H9 (cell line): ENCODE measurements at regions not wholly inside any gene's neighbourhood (a gene's known extent, or its start where the extent isn't known, plus 50 kb on each side); places are given as distances from the start of the nearest gene placed in this dataset.

Experiments used
- DNase-seq: peaks from one replicate; pipeline ENCODE4 v3.0.0-alpha.2; 2017
- H2AFZ ChIP-seq: one replicate; pipeline ENCODE4 v1.6.1; 2013; ENCODE audit warnings: mild to moderate bottlenecking, low read length, control low read depth, moderate library complexity
- H2AK5ac ChIP-seq: 2 replicates; pipeline ENCODE4 v1.6.1; 2013; ENCODE audit warnings: low read length, control low read depth, mixed read lengths; ENCODE audit not compliant: insufficient read length
- H2BK120ac ChIP-seq: one replicate; pipeline ENCODE4 v1.6.1; 2013; ENCODE audit warnings: low read depth, mild to moderate bottlenecking, low read length, control low read depth, inconsistent platforms; ENCODE audit not compliant: poor library complexity, severe bottlenecking
- H2BK12ac ChIP-seq: 2 replicates; pipeline ENCODE4 v1.6.1; 2013; ENCODE audit warnings: low read length, control low read depth, mixed read lengths, low read depth; ENCODE audit not compliant: insufficient read length
- H2BK15ac ChIP-seq: 2 replicates; pipeline ENCODE4 v1.6.1; 2013; ENCODE audit warnings: low read depth, low read length, control low read depth
- H2BK20ac ChIP-seq: one replicate; pipeline ENCODE4 v1.6.1; 2013; ENCODE audit warnings: low read depth, mild to moderate bottlenecking, low read length, control low read depth, inconsistent platforms; ENCODE audit not compliant: poor library complexity, severe bottlenecking
- H2BK5ac ChIP-seq: 2 replicates; pipeline ENCODE4 v1.6.1; 2013; ENCODE audit warnings: low read length, control low read depth, mixed read lengths; ENCODE audit not compliant: insufficient read length
- H3K14ac ChIP-seq: 2 replicates; pipeline ENCODE4 v1.6.1; 2013; ENCODE audit warnings: low read length, control low read depth; ENCODE audit not compliant: insufficient read depth
- H3K18ac ChIP-seq: 2 replicates; pipeline ENCODE4 v1.6.1; 2013; ENCODE audit warnings: low read depth, mild to moderate bottlenecking, mixed read lengths, low read length, control low read depth; ENCODE audit not compliant: insufficient read length
- H3K23ac ChIP-seq: 2 replicates; pipeline ENCODE4 v1.6.1; 2013; ENCODE audit warnings: low read length, control low read depth, mixed read lengths, low read depth; ENCODE audit not compliant: insufficient read length
- H3K23me2 ChIP-seq: 2 replicates; pipeline ENCODE4 v1.6.1; 2013; ENCODE audit warnings: low read depth, mild to moderate bottlenecking, mixed read lengths, low read length, control low read depth; ENCODE audit not compliant: insufficient read length, poor library complexity, severe bottlenecking
- H3K27ac ChIP-seq: 2 replicates; pipeline ENCODE4 v1.5.1; 2013; ENCODE audit warnings: low read length, control low read depth, mixed read lengths, low read depth; ENCODE audit not compliant: insufficient read length
- H3K27me3 ChIP-seq: 2 replicates; pipeline ENCODE4 v1.6.1; 2013; ENCODE audit warnings: low read length, control low read depth, inconsistent platforms; ENCODE audit not compliant: insufficient read depth
- H3K4ac ChIP-seq: 2 replicates; pipeline ENCODE4 v1.6.1; 2013; ENCODE audit warnings: low read depth, mild to moderate bottlenecking, control low read depth, inconsistent platforms, low read length, moderate library complexity
- H3K4me1 ChIP-seq: 2 replicates; pipeline ENCODE4 v1.6.1; 2013; ENCODE audit warnings: low read length, control low read depth, inconsistent platforms; ENCODE audit not compliant: insufficient read depth
- H3K4me2 ChIP-seq: 2 replicates; pipeline ENCODE4 v1.6.1; 2013; ENCODE audit warnings: low read length, control low read depth, mixed read lengths; ENCODE audit not compliant: insufficient read length, insufficient read depth
- H3K56ac ChIP-seq: 2 replicates; pipeline ENCODE4 v1.6.1; 2013; ENCODE audit warnings: low read depth, mild to moderate bottlenecking, mixed read lengths, low read length, control low read depth; ENCODE audit not compliant: insufficient read length
- H3K79me1 ChIP-seq: 2 replicates; pipeline ENCODE4 v1.6.1; 2013; ENCODE audit warnings: low read depth, mild to moderate bottlenecking, moderate library complexity, low read length, control low read depth, inconsistent platforms; ENCODE audit not compliant: insufficient read depth, poor library complexity, severe bottlenecking
- H3K79me2 ChIP-seq: 2 replicates; pipeline ENCODE4 v1.6.1; 2013; ENCODE audit warnings: low read length, control low read depth, inconsistent platforms; ENCODE audit not compliant: insufficient read depth
- H3K9ac ChIP-seq: 2 replicates; pipeline ENCODE4 v1.6.1; 2013; ENCODE audit warnings: low read length, control low read depth, mixed read lengths; ENCODE audit not compliant: insufficient read length; ENCODE audit errors: extremely low read depth
- H3K9me3 ChIP-seq: one replicate; pipeline ENCODE4 v1.6.1; 2013; ENCODE audit warnings: low read depth, low read length, inconsistent platforms; ENCODE audit not compliant: control insufficient read depth
- H3T11ph ChIP-seq: one replicate; pipeline ENCODE4 v1.6.1; 2013; ENCODE audit warnings: mild to moderate bottlenecking, low read length, control low read depth, inconsistent platforms
- H4K20me1 ChIP-seq: one replicate; pipeline ENCODE4 v1.6.1; 2013; ENCODE audit not compliant: control insufficient read depth, insufficient read length, insufficient read depth
- H4K5ac ChIP-seq: 2 replicates; pipeline ENCODE4 v1.6.1; 2013; ENCODE audit warnings: low read depth, mild to moderate bottlenecking, mixed read lengths, low read length, control low read depth; ENCODE audit not compliant: insufficient read length
- H4K8ac ChIP-seq: replicated peaks from 2 replicates; pipeline ENCODE4 v1.6.1; 2013; ENCODE audit warnings: low read length, control low read depth, mixed read lengths, low read depth; ENCODE audit not compliant: insufficient read length
- H4K91ac ChIP-seq: 2 replicates; pipeline ENCODE4 v1.6.1; 2013; ENCODE audit warnings: low read depth, mild to moderate bottlenecking, moderate library complexity, mixed read lengths, low read length, control low read depth; ENCODE audit not compliant: insufficient read length
- H3K27ac Mint-ChIP-seq, 3 experiments: 2 replicates in 2 of 3; 3 replicates in 1 of 3; pipeline ENCODE4 v1.8.0; 2020 to 2021; ENCODE audit warnings: mixed read lengths in 3 of 3, mild to moderate bottlenecking in 1 of 3, moderate library complexity in 1 of 3
- H3K27me3 Mint-ChIP-seq: 2 replicates; pipeline ENCODE4 v1.8.0; 2021; ENCODE audit warnings: low read depth, mild to moderate bottlenecking, moderate library complexity, mixed read lengths
- H3K36me3 Mint-ChIP-seq, 3 experiments: 2 replicates in 2 of 3; 3 replicates in 1 of 3; pipeline ENCODE4 v1.8.0; 2020 to 2021; ENCODE audit warnings: low read depth in 3 of 3, mixed read lengths in 3 of 3; ENCODE audit not compliant: insufficient read depth in 1 of 3
- H3K4me1 Mint-ChIP-seq, 2 experiments: 2 replicates each; pipeline ENCODE4 v1.8.0; 2020; ENCODE audit warnings: mixed read lengths in 2 of 2
- H3K4me3 Mint-ChIP-seq, 2 experiments: 2 replicates in 1 of 2; 3 replicates in 1 of 2; pipeline ENCODE4 v1.8.0; 2020 to 2021; ENCODE audit warnings: mild to moderate bottlenecking in 2 of 2, mixed read lengths in 2 of 2, moderate library complexity in 1 of 2
- H3K9me3 Mint-ChIP-seq, 2 experiments: 2 replicates in 1 of 2; 3 replicates in 1 of 2; pipeline ENCODE4 v1.8.0; 2020; ENCODE audit warnings: mild to moderate bottlenecking in 2 of 2, mixed read lengths in 2 of 2, moderate library complexity in 1 of 2
- CTCF ChIP-seq: fragments of 200-600 bp; sonication (generic); conservative IDR thresholded peaks from 3 replicates; pipeline ENCODE4 v1.8.0; 2021; ENCODE audit warnings: antibody characterized with exemption, mild to moderate bottlenecking
- WGBS: extraction: QIAGEN DNeasy Blood & Tissue Kit; methylation state at CpG from one replicate; pipeline ENCODE4 v1.1.7; 2013; ENCODE audit warnings: missing lambda C conversion rate, low lambda C conversion rate, mixed read lengths; ENCODE audit not compliant: insufficient read length; ENCODE audit errors: extremely low coverage; 5-methylcytosine and 5-hydroxymethylcytosine counted together

DNA sequence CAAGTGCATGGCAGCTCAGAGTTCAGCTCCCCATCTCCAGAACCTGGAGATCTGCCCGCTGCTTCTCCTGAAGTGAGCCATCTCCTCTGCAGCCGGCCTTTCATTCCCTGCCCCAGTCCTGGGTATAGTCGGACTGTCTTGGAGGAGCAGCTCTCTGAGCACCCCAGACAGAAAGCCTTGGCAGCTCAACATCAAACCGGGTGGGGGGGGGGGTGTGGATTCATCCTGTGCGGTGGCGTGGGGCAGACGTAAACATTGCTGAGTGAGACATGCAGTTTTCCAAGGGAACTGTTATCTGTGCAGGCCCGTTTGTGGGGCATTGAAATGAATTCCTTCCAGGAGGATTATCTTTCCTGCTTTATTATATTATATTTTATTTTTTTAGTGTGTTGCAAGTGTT is 125.9 kb upstream of the MYCN start:
- Mint-ChIP-seq H3K36me3 (no peaks in the 10 kb centered on the region; a peak in 1 of 7 replicates), H3K9me3 (no peaks in the 10 kb centered on the region; a peak in 1 of 5 replicates), H3K27me3 (peaks cover 3% of the 10 kb centered on the region), H3K4me1 (peaks cover 35 to 48% of the 10 kb centered on the region in 2 experiments), H3K4me3 (no peak overlapping the region), H3K27ac (no peak overlapping the region)
- Histone ChIP-seq H3K27me3 (no peaks in the 10 kb centered on the region), H3K9me3 (no peaks in the 10 kb centered on the region), H2BK20ac (no peak overlapping the region), H3K4me2 (no peak overlapping the region), H3K23me2 (no peaks in the 10 kb centered on the region), H2BK120ac (no peak overlapping the region), H2AFZ (no peak overlapping the region), H4K5ac (no peak overlapping the region), H3K4me1 (peaks cover 9% of the 10 kb centered on the region; the same call in 1 of the 2 replicates), H3K79me2 (no peaks in the 10 kb centered on the region), H2AK5ac (no peak overlapping the region), H3K18ac (no peak overlapping the region), H4K8ac (no peak overlapping the region), H2BK15ac (no peak overlapping the region), H3K27ac (no peak overlapping the region), H3K23ac (no peak overlapping the region), H3K9ac (no peak overlapping the region), H3T11ph (no peak overlapping the region), H3K56ac (no peak overlapping the region), H2BK5ac (no peak overlapping the region), H3K79me1 (no peaks in the 10 kb centered on the region), H2BK12ac (no peak overlapping the region), H3K14ac (no peak overlapping the region), H4K20me1 (no peaks in the 10 kb centered on the region), H3K4ac (no peak overlapping the region), H4K91ac (no peak overlapping the region)
- no CpG with 5 or more reads among the region's 8 CpGs for WGBS
- TF ChIP-seq CTCF, result no peak
- no peak for DNase-seq
